ENCODE measurements at regions not wholly inside any gene's neighbourhood (a gene's known extent, or its start where the extent isn't known, plus 50 kb on each side); places are given as distances from the start of the nearest gene placed in this dataset.
"Not testable (repeated sequence)": the region's sequence is repeated elsewhere in the genome, so short reads cannot be mapped to it uniquely, and the experiment has no call there.

DNA sequence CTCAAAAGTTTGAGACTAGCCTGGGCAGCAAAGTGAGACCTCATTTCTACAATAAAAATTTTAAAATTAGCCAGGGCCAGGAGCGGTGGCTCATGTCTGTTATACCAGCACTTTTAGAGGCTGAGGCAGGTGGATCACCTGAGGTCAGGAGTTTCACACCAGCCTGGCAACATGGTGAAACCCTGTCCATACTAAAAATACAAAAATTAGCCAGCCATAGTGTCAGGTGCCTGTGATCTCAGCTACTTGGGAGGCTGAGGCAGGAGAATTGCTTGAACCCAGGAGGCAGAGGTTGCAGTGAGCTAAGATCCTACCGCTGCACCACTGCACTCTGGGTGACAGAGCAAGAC, 85.1 kb upstream of the MAP4 start:
- not testable (repeated sequence) for DNase-seq

DNA sequence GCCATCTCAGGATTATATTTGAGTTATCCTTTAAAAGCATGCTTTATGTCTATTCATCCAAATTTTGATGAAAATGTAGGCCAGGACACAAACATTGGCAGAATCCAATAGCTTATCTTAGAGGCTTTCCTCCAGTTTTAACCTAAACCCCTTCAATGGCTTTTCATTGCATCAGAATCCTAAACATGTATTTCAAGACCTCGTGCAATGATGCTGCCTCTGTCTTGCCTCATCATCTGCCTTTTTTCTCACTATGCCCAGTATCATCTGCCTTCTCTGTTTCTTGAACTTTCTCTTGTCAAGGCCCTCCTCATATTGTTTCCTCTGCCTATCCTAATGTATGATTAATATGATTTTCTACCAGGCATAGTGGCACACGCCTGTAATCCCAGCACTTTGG, 76.1 kb upstream of the MAP4 start:
- no peak for DNase-seq

DNA sequence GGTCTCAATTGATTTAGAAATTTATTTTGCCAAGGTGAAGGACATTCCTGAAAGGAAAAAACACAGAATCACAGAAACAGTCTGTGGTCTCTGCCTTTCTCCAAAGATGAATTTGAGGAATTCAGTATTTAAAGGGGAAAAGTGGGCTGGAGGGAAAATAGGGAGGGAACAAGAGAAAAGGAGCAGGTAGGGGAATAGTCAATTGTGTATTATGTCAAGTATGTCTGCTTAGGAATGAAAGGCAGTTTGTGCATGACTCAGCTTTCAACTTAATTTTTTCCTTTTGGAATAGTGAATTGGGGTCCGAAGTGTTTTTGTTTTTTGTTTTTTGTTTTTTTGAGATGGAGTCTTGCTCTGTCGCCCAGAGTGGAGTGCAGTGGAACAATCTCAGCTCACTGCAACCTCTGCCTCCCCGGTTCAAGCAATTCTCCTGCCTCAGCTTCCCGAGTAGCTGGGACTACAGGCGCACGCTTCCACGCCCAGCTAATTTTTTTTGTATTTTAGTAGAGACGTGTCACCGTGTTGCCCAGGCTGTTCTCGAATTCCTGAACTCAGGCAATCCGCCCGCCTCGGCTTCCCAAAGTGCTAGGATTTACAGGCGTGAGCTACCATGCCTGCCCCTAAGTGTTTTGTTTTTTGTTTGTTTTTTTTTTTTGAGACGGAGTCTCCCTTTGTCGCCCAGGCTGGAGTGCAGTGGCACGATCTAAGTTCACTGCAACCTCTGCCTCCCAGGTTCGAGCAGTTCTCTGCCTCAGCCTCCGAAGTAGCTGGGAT, 74.1 kb upstream of the MAP4 start:
- DNase-seq: no peak

DNA sequence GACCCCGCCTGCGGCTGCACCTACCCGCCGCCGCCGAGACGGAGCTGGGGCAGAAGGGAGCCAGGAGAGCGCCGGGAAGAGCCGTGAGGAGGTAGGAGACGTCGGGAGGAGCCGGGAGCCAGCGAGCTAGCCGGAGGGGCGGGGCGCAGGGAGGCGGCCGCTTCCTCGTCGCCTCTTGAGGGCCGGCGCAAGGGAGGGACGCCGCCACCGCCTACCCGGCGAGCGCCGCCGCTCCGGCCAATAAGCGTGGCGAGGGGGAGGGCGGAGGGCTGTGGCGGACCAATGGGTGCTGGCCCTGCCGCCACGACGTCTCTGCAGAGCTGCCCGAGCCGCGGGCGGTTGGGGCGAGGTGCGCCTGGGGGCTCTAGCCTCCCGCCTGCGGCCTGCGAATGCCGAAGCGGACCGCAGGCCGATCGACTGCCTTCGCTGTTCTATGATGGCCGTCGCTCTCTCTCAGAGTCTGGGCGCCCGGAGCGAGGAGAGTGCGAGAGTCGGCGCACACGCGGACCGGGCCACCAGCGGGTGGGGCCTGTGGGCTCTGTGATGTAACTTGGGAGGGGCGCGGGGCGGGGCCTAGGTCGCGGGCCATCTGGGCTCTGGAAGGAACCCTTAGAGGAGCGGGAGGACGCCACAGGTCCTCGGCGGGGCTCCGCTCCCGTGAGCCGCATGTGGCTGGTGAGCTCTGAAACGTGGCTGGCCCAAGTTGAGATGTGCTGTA, 72.7 kb upstream of the MAP4 start:
- peak; percentile 97 to 98 for DNase-seq

DNA sequence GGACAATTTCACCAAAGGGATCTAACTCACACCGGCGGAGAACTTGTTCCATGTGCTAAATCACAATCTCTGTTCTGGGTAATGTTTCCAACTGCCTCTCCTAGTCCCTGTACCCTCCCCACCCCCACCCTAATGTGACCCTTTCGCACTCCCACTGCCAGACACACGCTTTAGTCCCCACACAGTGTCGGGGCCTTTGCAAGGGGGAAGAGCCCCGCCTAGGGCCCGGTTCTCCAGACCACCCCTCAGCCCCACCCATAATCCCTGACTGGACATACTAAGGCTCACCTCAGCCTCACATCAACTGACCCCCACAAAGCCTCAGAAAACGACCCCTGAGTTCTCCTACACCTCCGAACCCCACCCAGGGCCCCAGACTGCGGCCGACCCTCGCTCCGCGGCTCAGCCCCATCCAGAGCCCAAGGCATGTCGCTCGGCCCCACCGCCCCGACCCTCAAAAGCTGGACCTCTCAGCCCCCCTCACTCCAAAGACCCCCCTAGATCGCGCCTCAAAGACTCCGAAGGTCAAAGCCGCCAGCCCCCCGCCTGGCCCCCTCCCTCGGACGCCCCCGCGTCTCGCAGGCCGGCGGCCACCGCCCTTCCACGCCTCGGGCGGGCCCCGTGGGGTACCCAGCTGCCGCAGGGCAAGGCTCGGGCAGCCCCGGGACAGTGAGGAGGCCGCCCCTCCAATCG, 72.0 kb upstream of the MAP4 start:
- DNase-seq: peak; percentile 55 to 61

DNA sequence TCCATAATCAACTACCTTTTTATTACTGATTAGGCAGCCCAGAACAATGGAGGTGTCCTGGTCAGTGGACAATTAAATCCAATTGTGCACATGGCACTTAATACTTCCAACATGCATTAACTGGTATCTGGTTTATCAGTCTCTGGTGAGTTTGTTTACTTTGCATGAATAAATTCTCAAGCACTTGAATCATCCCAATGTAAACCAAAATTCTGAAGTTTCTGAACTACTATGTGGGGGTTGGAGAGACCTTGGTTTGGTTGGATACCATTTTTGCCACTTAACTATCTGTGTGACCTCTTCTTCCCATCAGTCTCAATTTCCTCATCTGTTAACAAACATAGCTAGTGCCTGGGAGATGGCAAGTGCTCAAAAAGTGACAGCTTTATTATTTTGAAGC, 70.5 kb upstream of the MAP4 start:
- DNase-seq: no peak

DNA sequence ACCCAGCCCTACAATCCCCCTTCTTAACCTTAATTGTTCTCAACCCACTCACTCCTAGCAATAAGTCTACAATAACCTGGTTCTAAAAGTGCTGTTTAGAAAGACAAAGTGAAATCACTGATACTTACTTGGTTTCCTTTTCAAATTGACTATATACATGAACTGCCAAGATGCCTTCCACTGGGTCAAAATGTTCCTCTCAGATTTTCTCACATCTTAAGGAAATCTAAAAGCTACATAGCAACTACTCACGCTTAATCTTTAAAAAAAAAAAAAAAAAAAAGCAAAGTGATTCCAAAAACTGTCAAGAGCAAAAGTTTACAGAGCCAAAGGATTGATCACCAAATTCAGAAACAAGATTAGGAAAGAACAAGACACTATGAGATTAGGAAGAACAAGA, 68.7 kb upstream of the MAP4 start:
- no peak for DNase-seq

DNA sequence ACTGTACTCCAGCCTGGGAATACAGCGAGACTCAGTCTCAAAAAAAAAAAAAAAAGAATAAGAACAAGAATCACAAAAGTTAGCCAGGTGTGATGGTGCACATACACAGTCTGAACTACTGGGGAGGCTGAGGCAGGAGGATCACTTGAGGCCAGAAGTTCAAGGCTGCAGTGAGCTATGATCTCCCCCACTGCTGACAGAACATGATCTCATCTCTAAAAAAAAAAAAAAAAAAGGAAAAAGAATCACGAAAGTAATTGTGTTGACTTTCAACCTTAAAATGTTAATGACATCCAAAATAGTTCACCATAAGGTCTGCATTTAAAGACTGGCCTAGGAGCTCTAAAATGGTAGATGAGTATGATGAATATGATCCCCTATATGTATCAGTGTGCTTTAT, 68.0 kb upstream of the MAP4 start:
- DNase-seq: no peak

DNA sequence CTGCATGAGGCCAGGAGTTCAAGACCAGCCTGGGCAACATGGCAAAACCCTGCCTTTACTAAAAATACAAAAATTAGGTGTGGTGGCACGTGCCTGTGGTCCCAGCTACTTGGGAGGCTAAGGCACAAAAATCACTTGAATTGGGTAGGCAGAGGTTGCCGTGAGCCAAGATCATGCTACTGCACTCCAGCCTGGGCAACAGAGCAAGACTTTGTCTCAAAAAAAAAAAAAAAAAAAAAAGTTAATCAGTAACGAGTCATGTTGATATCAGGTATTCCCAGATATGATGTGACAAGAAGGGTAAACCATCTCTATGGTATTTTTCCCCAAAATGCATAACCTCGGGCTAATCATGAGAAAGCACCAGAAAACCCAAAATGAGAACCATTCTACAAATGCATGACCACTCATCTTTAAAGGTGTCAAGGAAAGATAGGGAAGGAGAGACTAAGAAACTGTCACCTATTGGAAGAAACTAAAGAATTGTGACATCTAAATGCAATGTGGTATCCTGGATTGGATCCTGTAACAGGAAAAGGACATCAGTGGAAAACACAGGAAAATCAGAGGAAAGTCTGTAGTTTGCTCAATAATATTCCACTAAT, 66.5 kb upstream of the MAP4 start:
- DNase-seq: no peak

DNA sequence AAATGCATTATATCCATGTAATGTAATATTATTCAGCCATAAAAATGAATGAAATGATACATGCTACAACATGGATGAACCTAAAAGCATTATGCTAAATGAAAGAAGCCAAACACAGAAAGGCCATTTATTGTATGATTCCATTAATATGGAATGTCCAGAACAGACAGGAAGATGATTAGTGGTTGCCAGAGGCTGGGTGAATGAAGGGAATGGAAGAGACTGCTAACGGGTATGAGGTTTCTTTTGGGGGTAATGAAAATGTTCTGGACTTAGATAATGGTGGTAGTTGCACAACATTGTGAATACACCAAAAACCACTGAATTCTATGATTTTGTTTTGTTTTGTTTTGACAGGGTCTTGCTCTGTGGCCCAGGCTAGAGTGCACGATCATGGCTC, 61.6 kb upstream of the MAP4 start:
- no peak for DNase-seq

DNA sequence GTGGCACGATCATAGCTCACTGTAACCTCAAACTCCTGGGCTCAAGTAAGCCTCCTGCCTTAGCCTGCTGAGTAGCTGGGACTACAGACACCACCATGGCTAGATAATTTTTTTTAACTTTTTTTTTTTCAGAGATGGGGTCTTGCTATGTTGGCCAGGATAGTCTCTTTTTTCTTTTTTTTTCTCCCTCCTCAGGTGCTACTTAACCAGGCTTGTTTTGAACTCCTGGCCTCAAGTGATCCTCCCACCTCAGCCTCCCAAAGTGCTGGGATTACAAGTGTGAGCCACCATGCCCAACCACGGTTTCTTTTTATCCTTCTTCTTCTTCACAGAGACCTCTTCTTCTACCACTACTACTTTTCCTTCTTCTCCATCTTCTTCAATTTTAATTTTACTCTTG, 53.8 kb upstream of the MAP4 start:
- DNase-seq: no peak

DNA sequence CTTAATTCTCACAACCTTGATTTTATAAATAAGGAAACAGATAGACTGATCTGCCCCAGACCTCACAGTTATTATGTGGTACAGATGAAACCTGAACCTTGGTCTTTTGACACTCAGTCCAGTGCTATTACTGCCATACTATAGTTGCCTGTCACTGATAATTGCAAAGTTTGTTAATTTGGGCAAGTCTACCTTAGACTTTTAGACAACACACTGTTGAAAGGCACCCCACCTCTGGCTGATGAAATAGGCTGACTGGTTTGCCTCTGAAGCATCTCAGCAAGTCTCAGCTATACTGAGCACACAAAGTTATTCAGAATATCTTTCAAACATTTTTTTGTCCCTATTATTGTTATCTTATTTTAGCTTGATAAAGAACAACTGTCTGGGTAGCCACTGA, 53.1 kb upstream of the MAP4 start:
- DNase-seq: no peak

DNA sequence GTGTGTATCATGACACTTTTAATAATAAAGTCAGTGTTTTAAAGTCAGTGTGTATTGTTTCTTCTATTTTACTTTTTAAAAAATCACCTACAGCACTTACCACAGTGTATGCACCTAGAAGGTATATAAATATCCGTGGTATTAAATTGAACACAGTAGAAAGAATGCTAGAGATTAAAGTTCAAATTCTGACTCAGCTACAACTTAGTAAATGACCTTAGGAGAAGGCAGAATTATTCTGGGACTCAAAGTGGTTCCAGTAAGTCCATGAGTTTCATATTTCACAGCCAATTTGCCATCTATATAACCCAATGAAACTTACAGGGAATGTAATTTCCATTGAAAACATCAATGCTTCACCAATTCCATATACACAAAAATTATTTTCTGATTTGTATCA, 52.7 kb upstream of the MAP4 start:
- DNase-seq: no peak

DNA sequence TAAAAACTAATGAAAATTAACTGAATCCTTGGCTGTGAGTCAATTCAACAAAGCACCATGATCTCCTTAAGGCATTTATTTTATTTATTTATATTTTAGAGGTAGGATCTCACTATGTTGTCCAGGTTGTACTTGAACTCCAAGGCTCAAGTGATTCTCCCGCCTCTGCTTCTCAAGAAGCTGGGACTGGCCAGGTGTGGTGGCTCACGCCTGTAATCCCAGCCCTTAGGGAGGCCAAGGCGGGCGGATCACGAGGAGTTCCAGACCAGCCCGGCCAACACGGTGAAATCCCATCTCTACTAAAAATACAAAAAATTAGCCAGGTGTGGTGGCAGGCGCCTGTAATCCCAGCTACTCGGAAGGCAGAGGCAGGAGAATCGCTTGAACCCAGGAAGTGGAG, 52.1 kb upstream of the MAP4 start:
- not testable (repeated sequence) for DNase-seq

DNA sequence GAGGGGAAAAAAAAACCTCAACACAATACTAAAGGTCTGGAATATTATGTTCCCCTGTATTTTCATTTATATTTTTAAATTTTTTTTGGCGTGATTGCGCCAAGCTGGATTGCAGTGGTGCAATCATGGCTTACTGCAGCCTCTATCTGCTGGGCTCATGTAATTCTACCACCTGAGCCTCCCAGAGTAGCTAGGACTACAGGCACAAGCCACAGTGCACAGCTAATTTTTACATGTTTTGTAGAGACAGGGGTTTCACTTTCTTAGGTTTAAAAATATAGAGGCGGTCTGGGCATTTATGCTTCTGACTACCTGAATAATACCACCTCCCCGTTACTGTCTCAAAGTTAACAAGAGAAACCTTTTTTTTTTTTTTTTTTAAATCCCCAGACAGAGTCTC, 51.1 kb upstream of the MAP4 start:
- no peak for DNase-seq
